Limb (tissue), 2 donors: ENCODE measurements at regions not wholly inside any gene's neighbourhood (a gene's known extent, or its start where the extent isn't known, plus 50 kb on each side); places are given as distances from the start of the nearest gene placed in this dataset.
"Not testable (repeated sequence)": the region's sequence is repeated elsewhere in the genome, so short reads cannot be mapped to it uniquely, and the experiment has no call there.

Experiments used
- DNase-seq, 2 donors: peaks; one replicate each; pipeline ENCODE4 v3.0.0-alpha.2; 2016; ENCODE audit errors: extremely low spot score in 2 of 2

GRCh38 chr20:47950124-47950912 is 165.0 kb upstream of the SULF2 start:
- DNase-seq, result no peak

- DNase-seq, result no peak
Observed at GRCh38 chr20:47949230-47949629, 163.9 kb upstream of the SULF2 start.

- no peak for DNase-seq
Observed at GRCh38 chr20:47944682-47945081, 159.4 kb upstream of the SULF2 start.

GRCh38 chr20:47941869-47942268 is 156.6 kb upstream of the SULF2 start:
- no peak for DNase-seq

- no peak for DNase-seq
Observed at GRCh38 chr20:47940101-47940813, 155.0 kb upstream of the SULF2 start.

- DNase-seq, result no peak
Observed at GRCh38 chr20:47936612-47937011, 151.3 kb upstream of the SULF2 start.

- DNase-seq, result no peak
Observed at GRCh38 chr20:47934761-47935160, 149.5 kb upstream of the SULF2 start.

- no peak for DNase-seq
Observed at GRCh38 chr20:47931443-47931842, 146.2 kb upstream of the SULF2 start.

GRCh38 chr20:47931002-47931401 is 145.7 kb upstream of the SULF2 start:
- DNase-seq, result no peak

GRCh38 chr20:47929368-47930115 is 144.3 kb upstream of the SULF2 start:
- peak in 1 of 2 donors; percentile 27 for DNase-seq

- no peak for DNase-seq
Observed at GRCh38 chr20:47927944-47928343, 142.7 kb upstream of the SULF2 start.

- no peak for DNase-seq
Observed at GRCh38 chr20:47927385-47927851, 142.1 kb upstream of the SULF2 start.

GRCh38 chr20:47926731-47927130 is 141.4 kb upstream of the SULF2 start:
- no peak for DNase-seq

GRCh38 chr20:47925593-47925992 is 140.3 kb upstream of the SULF2 start:
- DNase-seq, result no peak

GRCh38 chr20:47922269-47922668 is 137.0 kb upstream of the SULF2 start:
- no peak for DNase-seq

GRCh38 chr20:47921829-47922228 is 136.5 kb upstream of the SULF2 start:
- peak in 1 of 2 donors; percentile 68 for DNase-seq

GRCh38 chr20:47921408-47921807 is 136.1 kb upstream of the SULF2 start:
- peak in 1 of 2 donors; percentile 6 for DNase-seq

GRCh38 chr20:47917549-47918070 is 132.3 kb upstream of the SULF2 start:
- DNase-seq, result no peak

GRCh38 chr20:47915495-47915894 is 130.2 kb upstream of the SULF2 start:
- no peak for DNase-seq

- no peak for DNase-seq
Observed at GRCh38 chr20:47914792-47915191, 129.5 kb upstream of the SULF2 start.

- DNase-seq, result not testable (repeated sequence)
Observed at GRCh38 chr20:47912786-47913501, 127.7 kb upstream of the SULF2 start.
